IMR-90 (cell line): ENCODE measurements at regions not wholly inside any gene's neighbourhood (a gene's known extent, or its start where the extent isn't known, plus 50 kb on each side); places are given as distances from the start of the nearest gene placed in this dataset.

Experiments used
- ATAC-seq: fragments of 200-7000 bp; cut with Tn5 transposase; 2 replicates; pipeline ENCODE4 v1.9.1; 2020; ENCODE audit warnings: low read depth, mild to moderate bottlenecking, moderate library complexity
- BruUV-seq: library from RNA; stranded (reverse); fragments of 400-500 nt; replicated peaks from 2 replicates; lab custom pipeline; 2021; lab: Mats Ljungman, UMichigan
- CTCF ChIA-PET: fragments of 300-600 bp; formaldehyde crosslinking; extraction: SDS; loops from one replicate; lab custom pipeline; 2021; ENCODE audit warnings: antibody characterized with exemption; lab: Yijun Ruan, JAX
- POLR2A ChIA-PET: fragments of 300-600 bp; sonication (Branson Sonifier 250); formaldehyde crosslinking; loops from one replicate; lab custom pipeline; 2022; ENCODE audit warnings: antibody characterized with exemption; ENCODE audit not compliant: unreplicated experiment; lab: Charles Lee
- DNase-seq: peaks from one replicate; pipeline ENCODE4 v3.0.0; 2013
- H2AFZ ChIP-seq: replicated peaks from 2 replicates; pipeline ENCODE3; 2013; ENCODE audit warnings: low read length, mild to moderate bottlenecking; ENCODE audit not compliant: poor library complexity
- H2AK5ac ChIP-seq: 2 replicates; pipeline ENCODE4 v1.6.1; 2013; ENCODE audit warnings: low read depth, low read length, inconsistent platforms
- H2AK9ac ChIP-seq: replicated peaks from 2 replicates; pipeline ENCODE3; 2013; ENCODE audit warnings: mild to moderate bottlenecking, low read depth, low read length, moderate library complexity; ENCODE audit not compliant: poor library complexity
- H2BK120ac ChIP-seq: 2 replicates; pipeline ENCODE4 v1.6.1; 2013; ENCODE audit warnings: low read depth, low read length, inconsistent platforms
- H2BK15ac ChIP-seq: 3 replicates; pipeline ENCODE4 v1.6.1; 2013; ENCODE audit warnings: low read depth, low read length, inconsistent platforms
- H2BK20ac ChIP-seq: 2 replicates; pipeline ENCODE4 v1.6.1; 2013; ENCODE audit warnings: low read depth, mild to moderate bottlenecking, inconsistent platforms, low read length, moderate library complexity
- H2BK5ac ChIP-seq: 2 replicates; pipeline ENCODE4 v1.6.1; 2013; ENCODE audit warnings: mild to moderate bottlenecking, low read depth, low read length, inconsistent platforms; ENCODE audit not compliant: poor library complexity, severe bottlenecking
- H3K14ac ChIP-seq: replicated peaks from 2 replicates; pipeline ENCODE4 v1.6.1; 2013; ENCODE audit warnings: low read depth, low read length, inconsistent platforms
- H3K18ac ChIP-seq: 2 replicates; pipeline ENCODE4 v1.6.1; 2013; ENCODE audit warnings: low read depth, low read length, control low read depth
- H3K23ac ChIP-seq: 2 replicates; pipeline ENCODE4 v1.6.1; 2013; ENCODE audit warnings: low read depth, low read length, inconsistent platforms
- H3K27ac ChIP-seq: 2 replicates; pipeline ENCODE4 v1.5.1; 2013; ENCODE audit warnings: mild to moderate bottlenecking, control low read depth, low read length; ENCODE audit not compliant: insufficient read depth
- H3K27me3 ChIP-seq: 2 replicates; pipeline ENCODE4 v1.6.1; 2013; ENCODE audit warnings: low read length; ENCODE audit not compliant: control insufficient read depth, insufficient read depth
- H3K36me3 ChIP-seq: 2 replicates; pipeline ENCODE4 v1.6.1; 2013; ENCODE audit warnings: low read length, mixed read lengths; ENCODE audit not compliant: control insufficient read depth, insufficient read depth
- H3K4ac ChIP-seq: 2 replicates; pipeline ENCODE4 v1.6.1; 2013; ENCODE audit warnings: low read depth, low read length, inconsistent platforms
- H3K4me1 ChIP-seq: 2 replicates; pipeline ENCODE4 v1.6.1; 2013; ENCODE audit warnings: low read length, mixed read lengths; ENCODE audit not compliant: control insufficient read depth, insufficient read depth
- H3K4me2 ChIP-seq: 2 replicates; pipeline ENCODE4 v1.6.1; 2013; ENCODE audit warnings: low read depth, mild to moderate bottlenecking, control low read depth, low read length, moderate library complexity
- H3K4me3 ChIP-seq: 2 replicates; pipeline ENCODE4 v1.5.1; 2013; ENCODE audit warnings: low read depth, mild to moderate bottlenecking, control low read depth, low read length, moderate library complexity; ENCODE audit not compliant: insufficient read depth
- H3K56ac ChIP-seq: 2 replicates; pipeline ENCODE4 v1.6.1; 2013; ENCODE audit warnings: low read length, inconsistent platforms; ENCODE audit not compliant: insufficient read depth; ENCODE audit errors: extremely low read depth
- H3K79me1 ChIP-seq, 2 experiments: 2 replicates each; pipeline ENCODE4 v1.6.1; 2013; ENCODE audit warnings: low read length in 2 of 2, inconsistent platforms in 1 of 2, low read depth in 1 of 2
- H3K9ac ChIP-seq: 2 replicates; pipeline ENCODE4 v1.6.1; 2013; ENCODE audit warnings: low read depth, low read length, control low read depth
- H3K9me1 ChIP-seq: 2 replicates; pipeline ENCODE4 v1.6.1; 2013; ENCODE audit warnings: low read length, inconsistent platforms; ENCODE audit not compliant: insufficient read depth
- H3K9me3 ChIP-seq: 2 replicates; pipeline ENCODE4 v1.6.1; 2013; ENCODE audit warnings: low read length; ENCODE audit not compliant: control insufficient read depth, insufficient read depth
- H4K20me1 ChIP-seq: 2 replicates; pipeline ENCODE4 v1.6.1; 2013; ENCODE audit warnings: low read length, inconsistent platforms; ENCODE audit not compliant: insufficient read depth
- H4K5ac ChIP-seq: 2 replicates; pipeline ENCODE4 v1.6.1; 2013; ENCODE audit warnings: mild to moderate bottlenecking, low read depth, low read length, control low read depth
- H4K8ac ChIP-seq, 2 experiments: 2 replicates each; pipeline ENCODE4 v1.6.1; 2013; ENCODE audit warnings: low read depth in 2 of 2, low read length in 2 of 2, control low read depth in 1 of 2, inconsistent platforms in 1 of 2
- H4K91ac ChIP-seq: 2 replicates; pipeline ENCODE4 v1.6.1; 2013; ENCODE audit warnings: low read depth, low read length, inconsistent platforms; ENCODE audit not compliant: insufficient read depth
- BHLHE40 ChIP-seq: fragments of 150-350 bp; IDR thresholded peaks from 2 replicates; pipeline ENCODE4 v1.6.1; 2016; ENCODE audit warnings: mild to moderate bottlenecking, low read depth, low read length
- CEBPB ChIP-seq: IDR thresholded peaks from 2 replicates; pipeline ENCODE4 v1.6.1; 2012; ENCODE audit warnings: low read depth, low read length, improper control_type of control experiment
- CHD1 ChIP-seq: IDR thresholded peaks from 2 replicates; pipeline ENCODE4 v1.6.1; 2012; ENCODE audit warnings: low read depth, low read length, improper control_type of control experiment
- FOS ChIP-seq: fragments of 150-350 bp; IDR thresholded peaks from 2 replicates; pipeline ENCODE4 v1.6.1; 2016; ENCODE audit warnings: low read depth, low read length
- MAZ ChIP-seq: IDR thresholded peaks from 2 replicates; pipeline ENCODE4 v1.6.1; 2012; ENCODE audit warnings: low read depth, mild to moderate bottlenecking, low read length, improper control_type of control experiment, moderate library complexity, borderline replicate concordance
- MXI1 ChIP-seq: IDR thresholded peaks from 2 replicates; pipeline ENCODE4 v1.6.1; 2012; ENCODE audit warnings: low read depth, mild to moderate bottlenecking, low read length, moderate library complexity, borderline replicate concordance
- NFE2L2 ChIP-seq: fragments of 150-350 bp; IDR thresholded peaks from 2 replicates; pipeline ENCODE4 v1.6.1; 2016; ENCODE audit warnings: low read depth, mild to moderate bottlenecking, low read length
- POLR2A ChIP-seq: IDR thresholded peaks from 2 replicates; pipeline ENCODE4 v1.6.1; 2012; ENCODE audit warnings: mild to moderate bottlenecking, low read depth, low read length
- RAD21 ChIP-seq: IDR thresholded peaks from 2 replicates; pipeline ENCODE4 v1.6.1; 2012; ENCODE audit warnings: low read length, improper control_type of control experiment
- RCOR1 ChIP-seq: IDR thresholded peaks from 2 replicates; pipeline ENCODE4 v1.6.1; 2012; ENCODE audit warnings: mild to moderate bottlenecking, low read length, improper control_type of control experiment; ENCODE audit not compliant: insufficient replicate concordance
- SMC3 ChIP-seq: fragments of 150-350 bp; IDR thresholded peaks from 2 replicates; pipeline ENCODE4 v1.6.1; 2016; ENCODE audit warnings: low read depth, mild to moderate bottlenecking, antibody characterized with exemption, low read length, moderate library complexity
- WGBS, 2 experiments: methylation state at CpG; one replicate each; pipeline versions ENCODE4 v1.1.5 to v1.1.7; 2013; ENCODE audit warnings: missing lambda C conversion rate in 2 of 2; ENCODE audit not compliant: insufficient read length in 1 of 2; ENCODE audit errors: extremely low coverage in 2 of 2; 5-methylcytosine and 5-hydroxymethylcytosine counted together
- dilution Hi-C: fragments of 300-500 bp; cut with HindIII; formaldehyde crosslinking; loops from one replicate; pipeline ENCODE4 v1.14.3; 2018; ENCODE audit warnings: low sequenced_read_pairs; ENCODE audit not compliant: unreplicated experiment
- in situ Hi-C: fragments of 300-500 bp; cut with MboI; formaldehyde crosslinking; loops from 3 replicates; pipeline ENCODE4 v1.14.3; 2019; ENCODE audit warnings: low sequenced_read_pairs, inconsistent platforms, mixed read lengths
- intact Hi-C: fragments of 100-400 bp; cut with micrococcal nuclease; formaldehyde crosslinking; loops from 2 replicates; pipeline ENCODE4 v1.10.0; 2022
- TF ChIP-seq, protein P1 (sequence below): conservative IDR thresholded peaks from 2 replicates; pipeline ENCODE4 v1.5.1; 2012; ENCODE audit warnings: mild to moderate bottlenecking, low read depth, low read length, improper control_type of control experiment
- TF ChIP-seq, protein P2 (sequence below): fragments of 150-350 bp; IDR thresholded peaks from 2 replicates; pipeline ENCODE4 v1.6.1; 2017; ENCODE audit warnings: mild to moderate bottlenecking, antibody characterized with exemption, low read length, low read depth
- TF ChIP-seq, protein P3 (sequence below): fragments of 150-350 bp; IDR thresholded peaks from 2 replicates; pipeline ENCODE4 v1.6.1; 2016; ENCODE audit warnings: low read depth, mild to moderate bottlenecking, low read length, moderate library complexity, borderline replicate concordance

DNA sequence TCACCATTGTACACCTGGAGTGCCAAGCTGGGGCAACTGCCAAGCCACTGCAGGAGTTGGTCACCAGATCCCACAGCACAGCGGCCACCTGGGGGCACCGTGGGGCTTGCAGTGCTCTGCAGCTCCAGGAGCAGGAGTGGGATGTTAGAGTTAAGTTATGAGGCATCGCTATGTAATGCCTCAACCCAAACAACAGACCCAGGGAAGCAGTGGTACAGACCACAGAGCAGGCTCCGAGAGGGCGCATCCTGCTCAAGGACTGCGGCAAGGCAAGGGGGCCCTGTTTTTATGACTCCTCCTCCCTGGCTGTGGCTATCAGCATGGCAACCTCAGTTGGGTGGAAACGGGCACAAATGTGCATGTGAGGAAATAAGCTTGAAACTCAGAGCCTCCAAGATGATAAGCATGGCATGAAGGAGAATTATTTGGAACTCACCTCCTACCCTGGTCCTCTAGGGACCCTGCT lies 63.1 kb downstream of the ARL6IP4 start:
- H4K91ac ChIP-seq = peak overlapping the region; percentile 95
- peak overlapping the region; percentile 53 for H2AK9ac ChIP-seq
- H3K36me3 ChIP-seq = no peaks in the 10 kb centered on the region
- peak overlapping the region; percentile 95 for H3K4ac ChIP-seq
- dilution Hi-C loops (no loop called here), in situ Hi-C loops (loop anchor here (10.0 kb wide), 1 partner anchor 191 kb away; the partner anchor contains the start of genes MPHOSPH9 and MTRFR), intact Hi-C loops (loop anchor here (1.0 to 2.0 kb wide), 5 partner anchors 63 to 195 kb away; partner anchors contain the start of genes ARL6IP4, MPHOSPH9, MTRFR and PITPNM2)
- peak overlapping the region; percentile 17 for H2AFZ ChIP-seq
- H3K27ac ChIP-seq = peak overlapping the region; percentile 93
- H2AK5ac ChIP-seq = peak overlapping the region; percentile 92
- peak overlapping the region; percentile 57 for H2BK5ac ChIP-seq
- WGBS, 2 experiments = no CpG with 5 or more reads among the region's 7 CpGs
- H3K9ac ChIP-seq = peak overlapping the region; percentile 69
- peaks cover 33% of the 10 kb centered on the region for H3K4me1 ChIP-seq
- H4K8ac ChIP-seq = peak overlapping the region; percentile 1 to 90; a peak in 3 of 4 replicates
- peak overlapping the region; percentile 48 for H3K18ac ChIP-seq
- peak overlapping the region; percentile 48; the same call in 2 of the 3 replicates for H2BK15ac ChIP-seq
- H3K23ac ChIP-seq = peak overlapping the region; percentile 81; the same call in 1 of the 2 replicates
- no peak overlapping the region for H3K56ac ChIP-seq
- ATAC-seq = peak; percentile 92
- peak overlapping the region; percentile 93 for H4K5ac ChIP-seq
- H2BK20ac ChIP-seq = peak overlapping the region; percentile 93
- no peaks in the 10 kb centered on the region for H3K9me3 ChIP-seq
- H3K9me1 ChIP-seq = peaks cover 25% of the 10 kb centered on the region
- H2BK120ac ChIP-seq = peak overlapping the region; percentile 92
- peak overlapping the region; percentile 84 for H3K14ac ChIP-seq
- no peaks in the 10 kb centered on the region for H4K20me1 ChIP-seq
- no peak overlapping the region for H3K4me3 ChIP-seq
- H3K79me1 ChIP-seq = peaks cover 6 to 42% of the 10 kb centered on the region in 2 experiments; a peak in 3 of 4 replicates
- peak; percentile 99 for DNase-seq
- H3K27me3 ChIP-seq = no peaks in the 10 kb centered on the region
- POLR2A ChIA-PET = interaction anchor here (1.9 kb wide), 1 partner anchor 190 kb away, joined by 14 read pairs; the partner anchor contains the start of genes MPHOSPH9 and MTRFR
- no TSS peak for BruUV-seq
- CTCF ChIA-PET = interaction anchor here (0.6 to 3.3 kb wide), 14 partner anchors 17 to 198 kb away, joined by 3 to 27 read pairs (median 4); partner anchors contain the start of genes MPHOSPH9, MTRFR and PITPNM2
- peak overlapping the region; percentile 7; the same call in 1 of the 2 replicates for H3K4me2 ChIP-seq
- TF ChIP-seq RCOR1 (peak; percentile 57), FOS (peak; percentile 78), MXI1 (peak; percentile 55; the same call in 1 of the 2 replicates), SMC3 (peak; percentile 97), CEBPB (peak; percentile 52), BHLHE40 (peak; percentile 66; the same call in 1 of the 2 replicates), RAD21 (peak; percentile 97), NFE2L2 (no peak), POLR2A (no peak; the same call in 1 of the 2 replicates), CHD1 (peak; percentile 84; the same call in 1 of the 2 replicates), MAZ (peak; percentile 74; the same call in 1 of the 2 replicates)
- TF ChIP-seq, protein P1, sequence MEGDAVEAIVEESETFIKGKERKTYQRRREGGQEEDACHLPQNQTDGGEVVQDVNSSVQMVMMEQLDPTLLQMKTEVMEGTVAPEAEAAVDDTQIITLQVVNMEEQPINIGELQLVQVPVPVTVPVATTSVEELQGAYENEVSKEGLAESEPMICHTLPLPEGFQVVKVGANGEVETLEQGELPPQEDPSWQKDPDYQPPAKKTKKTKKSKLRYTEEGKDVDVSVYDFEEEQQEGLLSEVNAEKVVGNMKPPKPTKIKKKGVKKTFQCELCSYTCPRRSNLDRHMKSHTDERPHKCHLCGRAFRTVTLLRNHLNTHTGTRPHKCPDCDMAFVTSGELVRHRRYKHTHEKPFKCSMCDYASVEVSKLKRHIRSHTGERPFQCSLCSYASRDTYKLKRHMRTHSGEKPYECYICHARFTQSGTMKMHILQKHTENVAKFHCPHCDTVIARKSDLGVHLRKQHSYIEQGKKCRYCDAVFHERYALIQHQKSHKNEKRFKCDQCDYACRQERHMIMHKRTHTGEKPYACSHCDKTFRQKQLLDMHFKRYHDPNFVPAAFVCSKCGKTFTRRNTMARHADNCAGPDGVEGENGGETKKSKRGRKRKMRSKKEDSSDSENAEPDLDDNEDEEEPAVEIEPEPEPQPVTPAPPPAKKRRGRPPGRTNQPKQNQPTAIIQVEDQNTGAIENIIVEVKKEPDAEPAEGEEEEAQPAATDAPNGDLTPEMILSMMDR = peak; percentile 93
- TF ChIP-seq, protein P2, sequence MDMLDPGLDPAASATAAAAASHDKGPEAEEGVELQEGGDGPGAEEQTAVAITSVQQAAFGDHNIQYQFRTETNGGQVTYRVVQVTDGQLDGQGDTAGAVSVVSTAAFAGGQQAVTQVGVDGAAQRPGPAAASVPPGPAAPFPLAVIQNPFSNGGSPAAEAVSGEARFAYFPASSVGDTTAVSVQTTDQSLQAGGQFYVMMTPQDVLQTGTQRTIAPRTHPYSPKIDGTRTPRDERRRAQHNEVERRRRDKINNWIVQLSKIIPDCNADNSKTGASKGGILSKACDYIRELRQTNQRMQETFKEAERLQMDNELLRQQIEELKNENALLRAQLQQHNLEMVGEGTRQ = no peak
- TF ChIP-seq, protein P3, sequence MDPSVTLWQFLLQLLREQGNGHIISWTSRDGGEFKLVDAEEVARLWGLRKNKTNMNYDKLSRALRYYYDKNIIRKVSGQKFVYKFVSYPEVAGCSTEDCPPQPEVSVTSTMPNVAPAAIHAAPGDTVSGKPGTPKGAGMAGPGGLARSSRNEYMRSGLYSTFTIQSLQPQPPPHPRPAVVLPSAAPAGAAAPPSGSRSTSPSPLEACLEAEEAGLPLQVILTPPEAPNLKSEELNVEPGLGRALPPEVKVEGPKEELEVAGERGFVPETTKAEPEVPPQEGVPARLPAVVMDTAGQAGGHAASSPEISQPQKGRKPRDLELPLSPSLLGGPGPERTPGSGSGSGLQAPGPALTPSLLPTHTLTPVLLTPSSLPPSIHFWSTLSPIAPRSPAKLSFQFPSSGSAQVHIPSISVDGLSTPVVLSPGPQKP = no peak
